Progenitor cell of endocrine pancreas (in vitro differentiated cells): ENCODE measurements at regions not wholly inside any gene's neighbourhood (a gene's known extent, or its start where the extent isn't known, plus 50 kb on each side); places are given as distances from the start of the nearest gene placed in this dataset.

Source experiments
- DNase-seq: peaks from one replicate; pipeline ENCODE4 v3.0.0; 2021; ENCODE audit warnings: low spot score; ENCODE audit not compliant: unreplicated experiment
- H3K27ac Mint-ChIP-seq: 2 replicates; pipeline ENCODE4 v1.8.0; 2021; ENCODE audit warnings: mild to moderate bottlenecking, moderate library complexity, mixed read lengths
- H3K27me3 Mint-ChIP-seq: 2 replicates; pipeline ENCODE4 v1.8.0; 2021; ENCODE audit warnings: mixed read lengths
- H3K36me3 Mint-ChIP-seq: 2 replicates; pipeline ENCODE4 v1.8.0; 2022; ENCODE audit warnings: mixed read lengths; ENCODE audit not compliant: insufficient read depth
- H3K4me1 Mint-ChIP-seq: 2 replicates; pipeline ENCODE4 v1.8.0; 2021; ENCODE audit warnings: low read depth, mixed read lengths
- H3K4me3 Mint-ChIP-seq: 2 replicates; pipeline ENCODE4 v1.8.0; 2021; ENCODE audit warnings: low read depth, mild to moderate bottlenecking, moderate library complexity, mixed read lengths
- H3K9me3 Mint-ChIP-seq: 2 replicates; pipeline ENCODE4 v1.8.0; 2021; ENCODE audit warnings: low read depth, mixed read lengths
- CTCF ChIP-seq: fragments of 200-600 bp; sonication (generic); IDR thresholded peaks from one replicate; pipeline ENCODE4 v1.5.0; 2021; ENCODE audit warnings: antibody characterized with exemption, mild to moderate bottlenecking; ENCODE audit not compliant: unreplicated experiment

- Mint-ChIP-seq H3K4me3 (no peak overlapping the region), H3K9me3 (no peaks in the 10 kb centered on the region), H3K27me3 (peaks cover 59% of the 10 kb centered on the region), H3K4me1 (no peaks in the 10 kb centered on the region), H3K36me3 (no peaks in the 10 kb centered on the region), H3K27ac (no peak overlapping the region)
- DNase-seq: no peak
- no peak for TF ChIP-seq CTCF
Observed at GRCh38 chr12:107311682-107312081, 218.3 kb upstream of the CRY1 start.

GRCh38 chr12:107317751-107318555 lies 224.6 kb upstream of the CRY1 start:
- peaks cover 19% of the 10 kb centered on the region for H3K4me1 Mint-ChIP-seq
- H3K27me3 Mint-ChIP-seq: peaks cover 78% of the 10 kb centered on the region
- H3K36me3 Mint-ChIP-seq: no peaks in the 10 kb centered on the region
- peak overlapping the region; percentile 63 for H3K27ac Mint-ChIP-seq
- TF ChIP-seq CTCF: peak; percentile 57
- no peaks in the 10 kb centered on the region for H3K9me3 Mint-ChIP-seq
- peak; percentile 82 for DNase-seq
- H3K4me3 Mint-ChIP-seq: peak overlapping the region; percentile 92

- H3K36me3 Mint-ChIP-seq: no peaks in the 10 kb centered on the region
- no peak for DNase-seq
- peak overlapping the region; percentile 92 for H3K4me3 Mint-ChIP-seq
- H3K9me3 Mint-ChIP-seq: no peaks in the 10 kb centered on the region
- TF ChIP-seq CTCF: no peak
- peaks cover 19% of the 10 kb centered on the region for H3K4me1 Mint-ChIP-seq
- peaks cover 79% of the 10 kb centered on the region for H3K27me3 Mint-ChIP-seq
- no peak overlapping the region for H3K27ac Mint-ChIP-seq
Observed at GRCh38 chr12:107318556-107318805, 225.1 kb upstream of the CRY1 start.

- no peak for TF ChIP-seq CTCF
- DNase-seq: peak; percentile 23
- Mint-ChIP-seq H3K9me3 (no peaks in the 10 kb centered on the region), H3K36me3 (no peaks in the 10 kb centered on the region), H3K4me1 (peaks cover 19% of the 10 kb centered on the region), H3K4me3 (peak overlapping the region; percentile 92), H3K27me3 (peaks cover 79% of the 10 kb centered on the region), H3K27ac (no peak overlapping the region)
Observed at GRCh38 chr12:107318806-107319532, 225.6 kb upstream of the CRY1 start.

GRCh38 chr12:107319533-107320032 lies 226.2 kb upstream of the CRY1 start:
- TF ChIP-seq CTCF: no peak
- DNase-seq: no peak
- Mint-ChIP-seq H3K27ac (no peak overlapping the region), H3K4me3 (peak overlapping the region; percentile 92), H3K9me3 (no peaks in the 10 kb centered on the region), H3K36me3 (no peaks in the 10 kb centered on the region), H3K4me1 (peaks cover 19% of the 10 kb centered on the region), H3K27me3 (peaks cover 77% of the 10 kb centered on the region)
